HCT116 (cell line): ENCODE measurements at regions not wholly inside any gene's neighbourhood (a gene's known extent, or its start where the extent isn't known, plus 50 kb on each side); places are given as distances from the start of the nearest gene placed in this dataset.

Experiments used
- CEBPB ChIP-seq: IDR thresholded peaks from 2 replicates; pipeline ENCODE4 v1.6.1; 2012; ENCODE audit warnings: low read depth
- EGR1 ChIP-seq: IDR thresholded peaks from 2 replicates; pipeline ENCODE4 v1.6.1; 2012; ENCODE audit warnings: low read depth
- ELF1 ChIP-seq: IDR thresholded peaks from 2 replicates; pipeline ENCODE4 v1.6.1; 2012; ENCODE audit warnings: low read depth, borderline replicate concordance
- POLR2A ChIP-seq: IDR thresholded peaks from 2 replicates; pipeline ENCODE4 v1.7.0; 2011; ENCODE audit warnings: borderline replicate concordance; ENCODE audit not compliant: insufficient read depth, insufficient read length; ENCODE audit errors: extremely low read depth
- POLR2AphosphoS5 ChIP-seq: IDR thresholded peaks from 2 replicates; pipeline ENCODE4 v1.6.1; 2011; ENCODE audit warnings: mild to moderate bottlenecking, low read depth, low read length, moderate library complexity
- TF ChIP-seq, protein P1 (sequence below), 3 experiments: fragments of 200-600 bp in 1 of 3; sonication (generic) in 1 of 3; IDR thresholded peaks in 2 of 3; conservative IDR thresholded peaks in 1 of 3; 2 replicates each; pipeline ENCODE4 v1.5.1; 2012 to 2017; ENCODE audit warnings: low read depth in 2 of 3, low read length in 2 of 3, antibody characterized with exemption in 1 of 3, borderline replicate concordance in 1 of 3, control low read depth in 1 of 3, mild to moderate bottlenecking in 1 of 3, mixed read lengths in 1 of 3, mixed run types in 1 of 3, moderate library complexity in 1 of 3; ENCODE audit not compliant: insufficient read depth in 1 of 3
- TF ChIP-seq, protein P2 (sequence below): IDR thresholded peaks from 2 replicates; pipeline ENCODE4 v1.6.1; 2012; ENCODE audit warnings: low read depth

DNA sequence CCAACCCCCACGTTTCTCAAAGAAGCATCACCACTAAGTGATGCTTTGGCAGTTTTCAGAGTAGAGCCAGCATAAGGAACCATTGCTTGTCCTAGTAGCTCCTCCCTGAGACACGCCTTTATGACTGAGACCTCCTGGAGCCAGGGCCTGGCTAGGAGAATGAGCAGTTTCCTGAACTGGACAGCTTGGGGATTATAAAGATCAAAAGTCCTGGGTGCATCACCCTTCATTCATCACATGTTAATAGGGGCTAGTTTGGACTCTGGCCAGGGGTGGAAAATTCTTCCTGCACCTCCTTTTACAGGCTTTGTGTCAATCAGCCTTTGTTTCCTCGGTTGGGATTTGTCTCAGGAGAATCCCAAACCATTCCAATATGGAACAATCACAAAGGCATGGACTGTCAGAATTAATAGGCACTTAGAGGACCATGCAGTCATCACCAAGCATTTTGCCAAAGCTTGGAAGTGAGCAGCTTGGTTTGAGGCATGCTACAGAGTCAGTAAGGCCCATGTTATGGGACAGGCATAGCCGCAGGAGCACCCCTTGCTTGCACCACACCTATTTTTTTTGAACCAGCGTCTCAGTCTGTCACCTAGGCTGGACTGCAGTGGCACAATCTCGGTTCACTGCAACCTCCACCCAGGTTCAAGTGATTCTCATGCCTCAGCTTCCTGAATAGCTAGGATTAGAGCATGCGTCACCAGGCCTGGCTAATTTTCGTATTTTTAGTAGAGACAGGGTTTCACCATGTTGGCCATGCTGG, 64.9 kb upstream of the TGM3 start:
- TF ChIP-seq, protein P1, sequence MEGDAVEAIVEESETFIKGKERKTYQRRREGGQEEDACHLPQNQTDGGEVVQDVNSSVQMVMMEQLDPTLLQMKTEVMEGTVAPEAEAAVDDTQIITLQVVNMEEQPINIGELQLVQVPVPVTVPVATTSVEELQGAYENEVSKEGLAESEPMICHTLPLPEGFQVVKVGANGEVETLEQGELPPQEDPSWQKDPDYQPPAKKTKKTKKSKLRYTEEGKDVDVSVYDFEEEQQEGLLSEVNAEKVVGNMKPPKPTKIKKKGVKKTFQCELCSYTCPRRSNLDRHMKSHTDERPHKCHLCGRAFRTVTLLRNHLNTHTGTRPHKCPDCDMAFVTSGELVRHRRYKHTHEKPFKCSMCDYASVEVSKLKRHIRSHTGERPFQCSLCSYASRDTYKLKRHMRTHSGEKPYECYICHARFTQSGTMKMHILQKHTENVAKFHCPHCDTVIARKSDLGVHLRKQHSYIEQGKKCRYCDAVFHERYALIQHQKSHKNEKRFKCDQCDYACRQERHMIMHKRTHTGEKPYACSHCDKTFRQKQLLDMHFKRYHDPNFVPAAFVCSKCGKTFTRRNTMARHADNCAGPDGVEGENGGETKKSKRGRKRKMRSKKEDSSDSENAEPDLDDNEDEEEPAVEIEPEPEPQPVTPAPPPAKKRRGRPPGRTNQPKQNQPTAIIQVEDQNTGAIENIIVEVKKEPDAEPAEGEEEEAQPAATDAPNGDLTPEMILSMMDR (IDR thresholded peaks at IDR 0.05 in 2 of 3, conservative IDR thresholded peaks at IDR 0.05 in 1 of 3; ENCODE audit: borderline replicate concordance in 1 of 3, insufficient read depth in 1 of 3, low read depth in 2 of 3, low read length in 2 of 3) = no peak
- no peak for TF ChIP-seq POLR2AphosphoS5
- TF ChIP-seq, protein P2, sequence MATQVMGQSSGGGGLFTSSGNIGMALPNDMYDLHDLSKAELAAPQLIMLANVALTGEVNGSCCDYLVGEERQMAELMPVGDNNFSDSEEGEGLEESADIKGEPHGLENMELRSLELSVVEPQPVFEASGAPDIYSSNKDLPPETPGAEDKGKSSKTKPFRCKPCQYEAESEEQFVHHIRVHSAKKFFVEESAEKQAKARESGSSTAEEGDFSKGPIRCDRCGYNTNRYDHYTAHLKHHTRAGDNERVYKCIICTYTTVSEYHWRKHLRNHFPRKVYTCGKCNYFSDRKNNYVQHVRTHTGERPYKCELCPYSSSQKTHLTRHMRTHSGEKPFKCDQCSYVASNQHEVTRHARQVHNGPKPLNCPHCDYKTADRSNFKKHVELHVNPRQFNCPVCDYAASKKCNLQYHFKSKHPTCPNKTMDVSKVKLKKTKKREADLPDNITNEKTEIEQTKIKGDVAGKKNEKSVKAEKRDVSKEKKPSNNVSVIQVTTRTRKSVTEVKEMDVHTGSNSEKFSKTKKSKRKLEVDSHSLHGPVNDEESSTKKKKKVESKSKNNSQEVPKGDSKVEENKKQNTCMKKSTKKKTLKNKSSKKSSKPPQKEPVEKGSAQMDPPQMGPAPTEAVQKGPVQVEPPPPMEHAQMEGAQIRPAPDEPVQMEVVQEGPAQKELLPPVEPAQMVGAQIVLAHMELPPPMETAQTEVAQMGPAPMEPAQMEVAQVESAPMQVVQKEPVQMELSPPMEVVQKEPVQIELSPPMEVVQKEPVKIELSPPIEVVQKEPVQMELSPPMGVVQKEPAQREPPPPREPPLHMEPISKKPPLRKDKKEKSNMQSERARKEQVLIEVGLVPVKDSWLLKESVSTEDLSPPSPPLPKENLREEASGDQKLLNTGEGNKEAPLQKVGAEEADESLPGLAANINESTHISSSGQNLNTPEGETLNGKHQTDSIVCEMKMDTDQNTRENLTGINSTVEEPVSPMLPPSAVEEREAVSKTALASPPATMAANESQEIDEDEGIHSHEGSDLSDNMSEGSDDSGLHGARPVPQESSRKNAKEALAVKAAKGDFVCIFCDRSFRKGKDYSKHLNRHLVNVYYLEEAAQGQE = no peak
- no peak for TF ChIP-seq ELF1
- TF ChIP-seq POLR2A = no peak
- no peak for TF ChIP-seq CEBPB
- TF ChIP-seq EGR1 = no peak
